Ascending aorta (tissue), 2 donors: ENCODE measurements at regions not wholly inside any gene's neighbourhood (a gene's known extent, or its start where the extent isn't known, plus 50 kb on each side); places are given as distances from the start of the nearest gene placed in this dataset.

Experiments used
- DNase-seq, 2 donors: peaks; one replicate each; pipeline ENCODE4 v3.0.0-alpha.2; 2019; ENCODE audit warnings: low spot score in 2 of 2
- H3K27ac ChIP-seq, 2 donors: fragments of 200-600 bp; sonication (generic); one replicate each; pipeline ENCODE4 v1.5.1; 2016 to 2017; ENCODE audit warnings: mild to moderate bottlenecking in 1 of 2
- H3K27me3 ChIP-seq: fragments of 200-600 bp; sonication (generic); one replicate; pipeline ENCODE4 v1.5.1; 2017
- H3K36me3 ChIP-seq, 2 donors: fragments of 200-600 bp; sonication (generic); one replicate each; pipeline ENCODE4 v1.5.1; 2016
- H3K4me1 ChIP-seq, 2 donors: fragments of 200-600 bp; sonication (generic); one replicate each; pipeline ENCODE4 v1.5.1; 2016 to 2017; ENCODE audit warnings: mild to moderate bottlenecking in 1 of 2
- H3K4me3 ChIP-seq, 2 donors: fragments of 200-600 bp; sonication (generic); one replicate each; pipeline ENCODE4 v1.5.1; 2016 to 2017; ENCODE audit warnings: mild to moderate bottlenecking in 1 of 2
- H3K9me3 ChIP-seq, 2 donors: fragments of 200-600 bp; sonication (generic); one replicate each; pipeline ENCODE4 v1.5.1; 2016
- CTCF ChIP-seq, 3 experiments: fragments of 200-600 bp in 2 of 3; fragments of 450-650 bp in 1 of 3; sonication (generic) in 2 of 3; IDR thresholded peaks; one replicate each; pipeline ENCODE4 v1.5.1; 2016 to 2019; ENCODE audit warnings: antibody characterized with exemption in 3 of 3, mild to moderate bottlenecking in 1 of 3, moderate library complexity in 1 of 3
- intact Hi-C: fragments of 100-400 bp; cut with DNase I; formaldehyde crosslinking; loops from one replicate; pipeline ENCODE4 v1.15.1; 2023

GRCh38 chr5:112472614-112473013 is 53.5 kb upstream of the EPB41L4A start:
- Histone ChIP-seq H3K36me3 (no peaks in the 10 kb centered on the region), H3K9me3 (no peaks in the 10 kb centered on the region), H3K27ac (no peak overlapping the region), H3K4me3 (no peak overlapping the region), H3K27me3 (no peaks in the 10 kb centered on the region), H3K4me1 (no peaks in the 10 kb centered on the region)
- TF ChIP-seq CTCF (IDR thresholded peaks at IDR 0.05): no peak
- intact Hi-C loops: no loop called here
- DNase-seq: no peak

DNA sequence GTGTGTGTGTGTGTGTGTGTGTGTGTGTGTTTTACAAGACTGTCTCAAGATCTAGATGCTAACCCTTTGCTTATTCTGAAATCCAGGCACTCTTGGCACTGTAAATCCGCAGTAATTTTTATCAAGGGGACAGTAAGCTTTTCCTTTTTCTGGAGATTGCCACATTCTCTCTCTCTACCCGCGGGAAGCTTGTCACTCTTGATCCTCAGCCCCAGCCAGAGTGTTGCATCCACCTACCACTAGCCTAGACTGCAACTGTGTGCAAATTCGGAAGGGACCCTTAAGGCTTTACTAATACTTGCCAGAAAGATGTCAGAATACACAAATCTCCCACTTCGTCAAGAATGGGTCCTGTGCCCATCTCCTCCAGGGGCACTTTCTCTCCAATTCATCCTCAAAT is 54.9 kb upstream of the EPB41L4A start:
- H3K36me3 ChIP-seq: no peaks in the 10 kb centered on the region
- DNase-seq: no peak
- H3K9me3 ChIP-seq: no peaks in the 10 kb centered on the region
- no peak overlapping the region for H3K27ac ChIP-seq
- no peak overlapping the region for H3K4me3 ChIP-seq
- H3K27me3 ChIP-seq: no peaks in the 10 kb centered on the region
- H3K4me1 ChIP-seq: no peaks in the 10 kb centered on the region
- no peak for TF ChIP-seq CTCF (IDR thresholded peaks at IDR 0.05)
- intact Hi-C loops: no loop called here

- Histone ChIP-seq H3K36me3 (no peaks in the 10 kb centered on the region), H3K27ac (no peak overlapping the region), H3K4me3 (no peak overlapping the region), H3K9me3 (no peaks in the 10 kb centered on the region), H3K4me1 (no peaks in the 10 kb centered on the region), H3K27me3 (no peaks in the 10 kb centered on the region)
- intact Hi-C loops: no loop called here
- no peak for DNase-seq
- TF ChIP-seq CTCF (IDR thresholded peaks at IDR 0.05): no peak
These were observed 56.8 kb upstream of the EPB41L4A start for GRCh38 chr5:112475747-112476365.

DNA sequence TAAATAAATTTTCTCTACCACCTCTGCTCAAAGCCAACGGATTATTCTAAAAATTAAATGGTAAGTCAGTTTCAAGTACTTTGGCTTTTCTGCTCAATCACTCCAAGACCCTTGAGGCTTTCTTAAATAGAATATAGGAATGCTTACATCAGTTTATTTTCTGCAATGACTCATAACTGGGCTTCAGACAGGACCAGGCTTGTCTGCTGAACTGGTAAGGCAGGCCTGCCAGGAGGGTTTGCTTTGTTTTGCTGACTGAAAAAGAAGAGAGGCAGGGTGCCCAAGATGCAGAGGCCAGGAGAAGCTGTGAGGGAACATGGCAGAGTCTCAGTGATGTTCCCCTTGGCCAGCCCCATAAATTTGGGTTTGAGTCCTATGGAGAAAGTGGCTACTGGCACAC is 60.3 kb upstream of the EPB41L4A start:
- H3K27me3 ChIP-seq: no peaks in the 10 kb centered on the region
- TF ChIP-seq CTCF (IDR thresholded peaks at IDR 0.05): no peak
- H3K36me3 ChIP-seq: no peaks in the 10 kb centered on the region
- no peak overlapping the region for H3K4me3 ChIP-seq
- no peaks in the 10 kb centered on the region for H3K4me1 ChIP-seq
- no peaks in the 10 kb centered on the region for H3K9me3 ChIP-seq
- intact Hi-C loops: no loop called here
- H3K27ac ChIP-seq: no peak overlapping the region
- DNase-seq: no peak

GRCh38 chr5:112480501-112480900 is 61.4 kb upstream of the EPB41L4A start:
- H3K4me3 ChIP-seq: no peak overlapping the region

More at GRCh38 chr5:112480501-112480900, 61.4 kb upstream of the EPB41L4A start:
- TF ChIP-seq CTCF (IDR thresholded peaks at IDR 0.05): no peak
- no peaks in the 10 kb centered on the region for H3K27me3 ChIP-seq
- H3K9me3 ChIP-seq: no peaks in the 10 kb centered on the region
- intact Hi-C loops: no loop called here
- no peak overlapping the region for H3K27ac ChIP-seq
- H3K4me1 ChIP-seq: no peaks in the 10 kb centered on the region
- no peaks in the 10 kb centered on the region for H3K36me3 ChIP-seq
- no peak for DNase-seq
